ENCODE measurements at regions not wholly inside any gene's neighbourhood (a gene's known extent, or its start where the extent isn't known, plus 50 kb on each side); places are given as distances from the start of the nearest gene placed in this dataset.

- TF ChIP-seq CTCF (IDR thresholded peaks at IDR 0.05), result no peak
- TF ChIP-seq FOXM1 (IDR thresholded peaks at IDR 0.05; ENCODE audit: low read depth), result no peak
Measured at GRCh38 chr7:92976931-92977330, 140.6 kb upstream of the CDK6 start.

Measured in SK-N-SH (cell line).